HG03469 (cell line): ENCODE measurements at regions not wholly inside any gene's neighbourhood (a gene's known extent, or its start where the extent isn't known, plus 50 kb on each side); places are given as distances from the start of the nearest gene placed in this dataset.
"Not testable (repeated sequence)": the region's sequence is repeated elsewhere in the genome, so short reads cannot be mapped to it uniquely, and the experiment has no call there.

ENCODE experiments used
- ATAC-seq: cut with Tn5 transposase; IDR thresholded peaks from one replicate; pipeline ENCODE4 v1.9.1; 2021; ENCODE audit warnings: mild to moderate bottlenecking, moderate library complexity, moderate number of reproducible peaks; ENCODE audit not compliant: unreplicated experiment

DNA sequence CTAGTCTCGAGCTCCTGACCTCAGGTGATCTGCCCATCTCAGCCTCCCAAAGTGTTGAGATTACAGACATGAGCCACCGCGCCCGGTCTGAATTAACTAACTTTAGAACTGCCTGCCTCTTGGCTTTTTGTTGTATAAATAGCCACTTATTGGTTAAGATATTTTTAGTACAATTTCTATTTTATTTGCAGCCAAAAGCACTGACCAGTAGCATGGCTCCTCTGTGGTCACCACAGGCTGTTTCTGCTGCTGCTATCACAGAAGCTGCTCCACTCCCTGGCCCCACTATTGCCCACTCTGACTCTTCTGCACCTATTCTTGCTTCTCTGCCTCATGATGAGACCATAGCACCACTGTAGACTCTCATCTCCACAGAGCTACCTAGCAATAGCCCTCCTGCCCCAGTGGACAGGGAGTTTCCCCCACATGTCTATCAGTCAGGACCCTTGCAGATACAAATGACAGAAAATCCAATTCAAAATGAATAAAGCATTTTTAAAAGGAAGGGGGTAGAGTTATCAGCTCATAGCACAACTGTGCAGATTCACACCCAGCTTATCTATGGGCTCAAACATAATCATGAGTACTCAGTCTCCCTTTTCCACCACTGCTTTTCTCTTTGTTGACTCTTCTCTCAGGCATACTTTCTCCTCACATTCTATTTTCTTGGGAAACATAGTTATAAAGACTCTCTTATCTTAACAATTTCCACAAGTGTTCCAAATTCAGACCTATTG, 151.8 kb upstream of the EPB41L4A start:
- no peak for ATAC-seq

DNA sequence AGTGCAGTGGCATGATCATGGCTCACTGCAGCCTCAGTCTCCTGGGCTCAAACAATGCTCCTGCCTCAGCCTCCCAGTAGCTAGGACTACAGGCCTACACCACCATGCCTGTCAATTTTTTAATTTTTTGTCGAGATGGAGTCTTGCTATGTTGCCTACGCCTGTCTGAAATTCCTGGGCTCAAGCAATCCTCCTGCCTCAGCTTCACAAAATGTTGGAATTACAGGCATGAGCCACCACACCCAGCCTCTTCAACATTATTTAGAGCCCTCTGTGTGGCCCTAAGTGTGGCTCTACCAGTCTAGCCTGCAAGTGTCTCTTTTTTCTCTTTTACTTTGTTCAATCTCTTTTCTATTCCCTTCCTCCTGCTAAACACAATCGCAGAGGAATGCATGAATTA, 154.4 kb upstream of the EPB41L4A start:
- no peak for ATAC-seq

DNA sequence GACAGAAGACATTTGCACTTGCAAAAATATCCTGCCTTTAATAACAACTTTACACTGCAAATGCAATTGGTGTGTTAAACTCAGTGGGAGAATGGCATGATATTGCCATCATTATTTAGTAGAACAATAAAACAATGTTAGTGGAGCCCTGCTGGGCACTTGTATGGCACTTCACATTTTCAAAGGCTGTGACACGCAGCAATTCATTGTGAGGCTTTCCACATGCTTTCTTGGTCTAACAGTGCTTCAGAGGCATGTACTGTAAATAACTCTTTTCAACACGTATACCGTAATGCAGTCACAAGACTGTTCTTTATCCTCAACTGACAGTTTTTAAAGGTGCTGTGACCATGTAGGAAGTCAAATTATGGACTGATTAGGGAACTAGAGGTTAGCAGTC, 155.5 kb upstream of the EPB41L4A start:
- no peak for ATAC-seq

GRCh38 chr5:112576298-112576925, 157.3 kb upstream of the EPB41L4A start:
- no peak for ATAC-seq

GRCh38 chr5:112579599-112580170, 158.0 kb upstream of the APC start:
- no peak for ATAC-seq

GRCh38 chr5:112581811-112582320, 155.8 kb upstream of the APC start:
- ATAC-seq, result no peak

- ATAC-seq, result no peak
Measured at GRCh38 chr5:112583166-112583565, 154.5 kb upstream of the APC start.

DNA sequence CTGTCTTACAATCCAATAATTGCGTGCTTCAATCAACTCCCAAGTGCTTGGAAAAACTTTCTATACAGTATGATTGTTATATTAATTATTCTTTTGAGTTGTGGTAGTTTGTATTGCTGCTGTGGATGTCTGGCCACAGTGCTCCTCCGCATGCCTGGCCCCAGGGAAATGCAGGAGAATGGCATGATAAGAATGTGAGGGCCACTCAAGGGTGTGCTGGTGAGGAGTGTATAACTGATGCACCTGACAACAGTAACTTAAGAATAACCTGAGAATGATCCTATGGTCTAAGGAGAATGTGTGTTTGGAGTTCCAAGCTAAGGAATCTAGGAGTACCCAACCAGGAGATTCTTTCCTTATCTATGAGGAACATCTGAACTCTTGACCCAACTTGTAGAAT, 152.9 kb upstream of the APC start:
- ATAC-seq, result no peak

DNA sequence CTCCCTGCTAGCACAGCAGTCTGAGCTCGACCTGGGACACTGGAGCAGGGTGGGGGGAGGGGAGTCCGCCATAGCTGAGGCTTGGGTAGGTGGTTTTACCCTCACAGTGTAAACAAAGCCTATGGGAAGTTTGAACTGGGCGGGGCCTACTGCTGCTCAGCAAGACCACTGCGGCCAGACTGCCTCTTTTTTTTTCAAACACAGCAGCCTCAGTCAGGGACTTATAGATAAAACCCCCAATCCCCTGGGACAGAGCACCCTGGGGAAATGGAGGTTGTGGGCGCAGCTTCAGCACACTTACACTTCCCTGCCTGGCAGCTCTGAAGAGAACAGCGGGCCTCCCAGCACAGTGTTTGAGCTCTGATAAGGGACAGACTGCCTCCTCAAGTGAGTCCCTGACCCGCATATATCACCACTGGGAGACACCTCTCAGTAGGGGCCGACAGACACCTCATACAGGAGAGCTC, 151.1 kb upstream of the APC start:
- no peak for ATAC-seq

DNA sequence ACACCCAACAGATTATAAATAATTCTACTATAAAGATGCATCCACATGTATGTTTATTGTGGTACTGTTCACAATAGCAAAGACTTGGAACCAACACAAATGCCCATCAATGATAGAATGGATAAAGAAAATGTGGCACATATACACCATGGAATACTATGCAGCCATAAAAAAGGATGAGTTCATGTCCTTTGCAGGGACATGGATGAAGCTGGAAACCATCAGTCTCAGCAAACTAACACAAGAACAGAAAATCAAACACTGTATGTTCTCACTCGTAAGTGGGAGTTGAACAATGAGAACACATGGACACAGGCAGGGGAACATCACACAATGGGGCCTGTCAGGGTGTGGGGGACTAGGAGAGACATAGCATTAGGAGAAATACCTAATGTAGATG, 146.8 kb upstream of the APC start:
- not testable (repeated sequence) for ATAC-seq

GRCh38 chr5:112594095-112594850, 143.4 kb upstream of the APC start:
- no peak for ATAC-seq

GRCh38 chr5:112594941-112595340, 142.7 kb upstream of the APC start:
- no peak for ATAC-seq

DNA sequence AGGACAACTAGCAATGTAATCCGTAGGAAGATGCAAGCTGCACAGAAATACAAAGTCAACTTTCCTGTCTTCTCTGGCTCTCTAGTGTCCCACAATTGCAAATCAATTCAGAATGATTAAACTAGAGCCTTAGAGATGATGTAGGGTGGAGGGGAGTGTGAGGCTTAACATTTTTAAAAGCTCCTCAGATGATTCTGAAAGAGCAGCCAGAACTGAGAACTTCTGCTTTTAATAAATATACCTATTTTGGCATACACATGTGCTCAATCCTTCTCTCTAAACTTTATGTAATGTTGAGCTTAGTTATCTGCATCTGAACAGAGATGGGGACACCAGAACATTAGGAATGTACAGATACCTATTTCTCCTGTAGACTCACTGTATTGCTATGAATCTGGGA, 139.9 kb upstream of the APC start:
- no peak for ATAC-seq

DNA sequence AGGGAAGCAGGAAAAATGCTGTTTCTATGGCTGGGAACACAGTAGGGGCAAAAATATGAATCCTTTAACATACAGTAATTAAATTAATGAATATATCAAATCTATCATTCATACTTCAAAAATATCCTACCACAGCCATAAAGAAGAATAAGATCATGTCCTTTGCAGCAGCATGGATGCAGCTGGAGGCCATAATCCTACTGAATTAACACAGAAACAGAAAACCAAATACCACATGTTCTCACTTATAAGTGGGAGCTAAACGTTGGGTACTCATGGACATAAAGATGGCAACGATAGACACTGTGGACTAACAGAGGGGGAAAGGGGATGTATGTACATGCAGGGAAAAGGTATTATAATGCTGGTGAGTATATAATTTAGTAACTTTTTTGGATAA, 137.2 kb upstream of the APC start:
- ATAC-seq, result not testable (repeated sequence)

DNA sequence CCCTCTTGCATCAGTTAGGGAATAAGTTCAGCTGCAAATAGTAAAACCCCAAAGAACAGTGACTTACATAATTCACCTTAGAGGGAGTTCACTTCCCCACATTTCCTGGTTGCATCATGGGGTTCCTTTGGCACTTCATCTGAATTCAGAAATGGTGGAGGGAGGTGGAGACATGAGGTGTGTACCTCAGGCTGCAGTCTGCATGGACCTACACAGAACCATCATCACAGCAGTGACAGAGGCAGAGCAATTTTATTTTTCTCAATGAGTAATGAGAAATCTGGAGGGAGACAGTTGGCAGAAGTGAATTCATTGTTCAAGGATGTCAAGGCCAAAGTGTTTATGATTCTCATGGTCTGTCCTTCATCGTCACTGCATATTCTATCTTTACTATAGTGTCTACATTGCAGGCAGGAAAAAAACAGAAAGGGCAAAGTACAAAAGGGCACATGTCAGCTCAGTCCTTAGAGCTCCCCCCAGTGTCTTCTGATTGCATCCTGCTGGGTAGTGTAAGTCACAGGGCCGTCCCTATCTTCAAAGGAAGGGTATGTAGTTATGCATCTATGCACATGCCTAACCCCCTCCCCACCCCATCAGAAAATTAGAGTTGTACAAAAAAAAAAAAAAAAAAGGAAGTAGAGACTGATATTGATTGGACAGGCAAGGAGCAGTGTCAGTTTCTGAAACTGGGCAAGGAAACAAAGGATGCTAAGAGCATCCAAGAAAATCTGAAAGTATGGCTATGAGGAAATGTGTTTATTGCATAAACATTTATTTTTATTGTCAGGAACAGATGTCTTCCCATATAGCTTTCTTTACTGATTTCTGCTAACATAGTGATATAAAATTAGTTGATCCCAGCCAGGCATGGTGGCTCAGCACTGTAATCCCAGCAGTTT, 132.7 kb upstream of the APC start:
- ATAC-seq, result peak; percentile 46

DNA sequence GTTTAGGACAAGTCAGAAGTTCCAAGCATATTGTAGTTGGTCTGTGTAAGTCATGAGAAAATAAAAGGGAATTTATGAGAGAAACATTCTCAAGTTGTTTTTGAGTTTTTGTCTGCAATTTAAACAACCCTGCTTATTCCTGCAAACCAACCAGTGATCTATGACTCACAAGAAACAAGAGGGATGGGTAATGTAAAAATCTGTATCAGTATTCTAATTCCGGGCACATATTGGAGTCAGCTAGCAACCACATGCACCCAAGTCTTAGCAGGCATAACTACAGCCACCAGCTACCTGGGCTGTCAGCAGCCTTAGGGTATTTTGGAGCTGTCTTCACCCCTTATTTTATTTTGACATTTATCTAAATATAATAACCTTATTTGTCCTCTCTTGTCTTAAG, 128.7 kb upstream of the APC start:
- no peak for ATAC-seq

DNA sequence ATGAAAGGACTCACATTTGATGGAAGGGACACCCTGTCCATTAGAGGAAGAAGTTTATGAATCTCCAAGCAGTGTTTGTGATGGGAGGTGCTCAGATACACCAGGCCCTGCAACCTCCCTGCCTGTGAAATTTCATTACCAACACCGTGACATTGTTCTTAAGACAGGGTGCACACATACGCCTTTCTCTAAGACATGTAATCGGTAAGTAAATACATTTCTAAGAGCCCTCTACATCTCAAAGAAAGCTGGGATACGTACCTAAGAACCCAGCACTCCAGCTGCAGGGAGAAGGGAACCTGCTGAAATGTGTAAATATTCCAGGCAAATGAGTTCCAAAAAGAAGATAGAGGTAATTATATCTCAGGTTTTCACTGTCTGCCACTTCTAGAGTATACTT, 125.0 kb upstream of the APC start:
- ATAC-seq, result no peak

DNA sequence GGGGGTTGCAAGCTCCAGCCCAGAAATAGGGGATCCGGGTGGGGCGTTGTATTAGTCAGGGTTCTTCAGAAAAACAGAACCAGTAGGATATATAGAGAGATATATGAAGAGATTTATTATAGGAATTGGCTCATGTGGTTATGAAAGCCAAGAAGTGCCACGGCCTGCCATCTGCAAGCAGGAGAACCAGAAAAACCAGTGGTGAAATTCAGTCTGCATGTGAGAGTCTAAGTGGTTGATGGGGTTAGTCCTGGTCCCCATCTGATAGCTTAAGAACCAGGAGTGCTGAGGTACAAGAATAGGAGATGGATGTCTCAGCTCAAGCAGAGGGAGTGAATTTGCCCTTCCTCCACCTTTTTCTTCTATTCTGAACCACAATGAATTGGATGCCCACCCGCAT, 123.4 kb upstream of the APC start:
- no peak for ATAC-seq

- ATAC-seq, result no peak
Measured at GRCh38 chr5:112614986-112615385, 122.7 kb upstream of the APC start.

- no peak for ATAC-seq
Measured at GRCh38 chr5:112616812-112617547, 120.7 kb upstream of the APC start.
